Progenitor cell of endocrine pancreas (in vitro differentiated cells): ENCODE measurements at regions not wholly inside any gene's neighbourhood (a gene's known extent, or its start where the extent isn't known, plus 50 kb on each side); places are given as distances from the start of the nearest gene placed in this dataset.

ENCODE experiments used
- DNase-seq: peaks from one replicate; pipeline ENCODE4 v3.0.0; 2021; ENCODE audit warnings: low spot score; ENCODE audit not compliant: unreplicated experiment
- H3K27ac Mint-ChIP-seq: 2 replicates; pipeline ENCODE4 v1.8.0; 2021; ENCODE audit warnings: mild to moderate bottlenecking, moderate library complexity, mixed read lengths
- H3K27me3 Mint-ChIP-seq: 2 replicates; pipeline ENCODE4 v1.8.0; 2021; ENCODE audit warnings: mixed read lengths
- H3K36me3 Mint-ChIP-seq: 2 replicates; pipeline ENCODE4 v1.8.0; 2022; ENCODE audit warnings: mixed read lengths; ENCODE audit not compliant: insufficient read depth
- H3K4me1 Mint-ChIP-seq: 2 replicates; pipeline ENCODE4 v1.8.0; 2021; ENCODE audit warnings: low read depth, mixed read lengths
- H3K4me3 Mint-ChIP-seq: 2 replicates; pipeline ENCODE4 v1.8.0; 2021; ENCODE audit warnings: low read depth, mild to moderate bottlenecking, moderate library complexity, mixed read lengths
- H3K9me3 Mint-ChIP-seq: 2 replicates; pipeline ENCODE4 v1.8.0; 2021; ENCODE audit warnings: low read depth, mixed read lengths
- TF ChIP-seq, protein P1 (sequence below): fragments of 200-600 bp; sonication (generic); IDR thresholded peaks from one replicate; pipeline ENCODE4 v1.5.0; 2021; ENCODE audit warnings: antibody characterized with exemption, mild to moderate bottlenecking; ENCODE audit not compliant: unreplicated experiment

DNA sequence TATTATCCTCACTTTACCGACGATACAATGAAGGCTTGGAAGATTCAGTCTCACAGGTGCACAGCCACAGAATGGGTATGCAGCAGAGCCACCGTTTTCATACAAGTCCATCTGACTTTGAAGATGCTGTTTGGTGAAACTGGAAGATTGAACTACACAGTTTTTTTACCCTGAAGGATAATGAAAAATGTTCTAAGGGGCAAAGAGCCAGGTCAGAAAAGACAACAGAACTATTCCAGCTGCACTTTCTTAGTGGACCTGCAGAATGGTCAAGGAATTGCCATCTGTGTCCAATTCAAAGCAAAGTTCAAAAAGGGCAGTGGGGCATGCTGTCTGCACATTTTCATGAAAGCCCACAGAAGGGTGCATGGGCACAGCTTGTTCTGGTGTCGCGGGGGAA, 127.6 kb upstream of the PDZRN3 start:
- no peak for DNase-seq
- peaks cover 3% of the 10 kb centered on the region for H3K27me3 Mint-ChIP-seq
- H3K4me3 Mint-ChIP-seq, result no peak overlapping the region
- peaks cover 6% of the 10 kb centered on the region for H3K4me1 Mint-ChIP-seq
- no peaks in the 10 kb centered on the region for H3K9me3 Mint-ChIP-seq
- H3K36me3 Mint-ChIP-seq, result no peaks in the 10 kb centered on the region
- H3K27ac Mint-ChIP-seq, result no peak overlapping the region
- TF ChIP-seq, protein P1, sequence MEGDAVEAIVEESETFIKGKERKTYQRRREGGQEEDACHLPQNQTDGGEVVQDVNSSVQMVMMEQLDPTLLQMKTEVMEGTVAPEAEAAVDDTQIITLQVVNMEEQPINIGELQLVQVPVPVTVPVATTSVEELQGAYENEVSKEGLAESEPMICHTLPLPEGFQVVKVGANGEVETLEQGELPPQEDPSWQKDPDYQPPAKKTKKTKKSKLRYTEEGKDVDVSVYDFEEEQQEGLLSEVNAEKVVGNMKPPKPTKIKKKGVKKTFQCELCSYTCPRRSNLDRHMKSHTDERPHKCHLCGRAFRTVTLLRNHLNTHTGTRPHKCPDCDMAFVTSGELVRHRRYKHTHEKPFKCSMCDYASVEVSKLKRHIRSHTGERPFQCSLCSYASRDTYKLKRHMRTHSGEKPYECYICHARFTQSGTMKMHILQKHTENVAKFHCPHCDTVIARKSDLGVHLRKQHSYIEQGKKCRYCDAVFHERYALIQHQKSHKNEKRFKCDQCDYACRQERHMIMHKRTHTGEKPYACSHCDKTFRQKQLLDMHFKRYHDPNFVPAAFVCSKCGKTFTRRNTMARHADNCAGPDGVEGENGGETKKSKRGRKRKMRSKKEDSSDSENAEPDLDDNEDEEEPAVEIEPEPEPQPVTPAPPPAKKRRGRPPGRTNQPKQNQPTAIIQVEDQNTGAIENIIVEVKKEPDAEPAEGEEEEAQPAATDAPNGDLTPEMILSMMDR, result no peak

DNA sequence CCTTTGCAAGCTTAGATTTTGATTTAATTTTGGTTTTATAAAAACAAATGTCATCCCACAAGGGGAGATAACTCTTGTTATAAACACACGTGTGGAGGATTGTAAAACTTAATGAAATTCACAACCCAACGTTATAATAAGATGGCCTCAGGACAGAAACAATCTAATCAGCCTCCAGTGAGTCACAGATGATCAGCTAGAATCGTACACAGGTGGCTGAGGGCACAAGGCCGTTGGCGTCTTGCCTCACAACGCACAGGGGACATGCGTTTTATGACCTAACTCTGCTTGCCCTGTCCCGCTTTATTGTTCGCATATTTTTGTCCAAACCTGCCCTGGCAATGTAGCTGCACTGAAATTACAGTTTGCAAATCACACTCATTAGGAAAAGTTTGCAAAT, 121.9 kb upstream of the PDZRN3 start:
- no peak overlapping the region for H3K27ac Mint-ChIP-seq
- no peak for DNase-seq
- H3K27me3 Mint-ChIP-seq, result no peaks in the 10 kb centered on the region

DNA sequence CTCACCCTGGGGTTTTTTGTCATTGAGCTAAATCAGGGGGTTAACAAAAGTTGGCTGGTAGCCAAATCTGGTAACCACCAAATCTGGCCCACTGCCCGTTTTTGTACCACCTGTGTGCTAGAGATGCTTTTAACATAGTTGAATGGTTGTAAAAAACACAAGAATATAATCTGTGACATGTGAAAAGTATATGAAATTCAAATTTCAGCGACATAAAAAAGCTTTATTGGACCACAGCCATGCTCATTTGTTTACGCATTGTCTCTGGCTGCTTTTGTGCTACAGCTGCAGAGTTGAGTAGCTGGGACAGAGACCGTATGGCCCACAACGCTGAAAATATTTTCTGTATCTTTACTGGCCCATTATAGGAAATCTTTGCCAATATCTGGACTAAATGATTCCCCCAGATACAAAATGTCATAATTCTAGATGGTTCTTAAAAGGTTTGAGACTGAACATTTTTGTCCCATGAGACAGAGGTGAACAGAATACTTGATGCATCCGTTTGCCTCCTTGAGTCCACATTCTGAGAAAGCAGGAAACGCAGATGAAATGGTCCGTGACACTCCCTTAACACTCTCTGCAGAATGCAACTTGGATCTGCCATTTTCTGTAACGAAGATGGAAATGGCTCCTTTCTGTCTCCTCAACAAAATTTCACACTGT, 120.9 kb upstream of the PDZRN3 start:
- Mint-ChIP-seq H3K27me3 (peaks cover 3% of the 10 kb centered on the region), H3K9me3 (no peaks in the 10 kb centered on the region), H3K4me3 (no peak overlapping the region), H3K36me3 (no peaks in the 10 kb centered on the region), H3K4me1 (no peaks in the 10 kb centered on the region), H3K27ac (no peak overlapping the region)
- DNase-seq, result no peak
- TF ChIP-seq, protein P1, result no peak

More for the DNA sequence above, 121.9 kb upstream of the PDZRN3 start:
- no peaks in the 10 kb centered on the region for H3K4me1 Mint-ChIP-seq
- no peaks in the 10 kb centered on the region for H3K9me3 Mint-ChIP-seq
- no peak overlapping the region for H3K4me3 Mint-ChIP-seq
- TF ChIP-seq, protein P1, result no peak
- H3K36me3 Mint-ChIP-seq, result no peaks in the 10 kb centered on the region

DNA sequence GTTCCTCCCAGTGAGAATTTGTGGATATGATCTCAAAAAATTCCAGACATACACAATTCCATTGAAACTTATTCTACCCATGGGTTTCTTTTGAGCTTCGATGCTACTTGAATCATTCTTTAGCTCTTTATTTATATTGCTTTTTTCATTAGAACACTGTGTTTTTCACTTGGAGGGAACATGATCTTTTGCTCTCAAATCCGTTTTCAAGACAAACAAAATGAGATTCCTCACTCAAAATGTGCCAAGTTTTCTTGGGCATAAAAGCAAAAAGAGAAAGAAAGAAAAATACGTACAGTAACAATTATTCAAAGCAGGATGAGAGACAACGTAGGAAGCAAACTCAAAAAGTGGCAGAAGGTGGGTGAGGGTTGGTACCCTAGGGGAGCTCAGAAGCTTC, 118.8 kb upstream of the PDZRN3 start:
- no peaks in the 10 kb centered on the region for H3K9me3 Mint-ChIP-seq
- DNase-seq, result no peak
- H3K27me3 Mint-ChIP-seq, result peaks cover 5% of the 10 kb centered on the region
- H3K4me3 Mint-ChIP-seq, result no peak overlapping the region
- no peaks in the 10 kb centered on the region for H3K4me1 Mint-ChIP-seq
- no peaks in the 10 kb centered on the region for H3K36me3 Mint-ChIP-seq
- no peak overlapping the region for H3K27ac Mint-ChIP-seq
- TF ChIP-seq, protein P1, result no peak

DNA sequence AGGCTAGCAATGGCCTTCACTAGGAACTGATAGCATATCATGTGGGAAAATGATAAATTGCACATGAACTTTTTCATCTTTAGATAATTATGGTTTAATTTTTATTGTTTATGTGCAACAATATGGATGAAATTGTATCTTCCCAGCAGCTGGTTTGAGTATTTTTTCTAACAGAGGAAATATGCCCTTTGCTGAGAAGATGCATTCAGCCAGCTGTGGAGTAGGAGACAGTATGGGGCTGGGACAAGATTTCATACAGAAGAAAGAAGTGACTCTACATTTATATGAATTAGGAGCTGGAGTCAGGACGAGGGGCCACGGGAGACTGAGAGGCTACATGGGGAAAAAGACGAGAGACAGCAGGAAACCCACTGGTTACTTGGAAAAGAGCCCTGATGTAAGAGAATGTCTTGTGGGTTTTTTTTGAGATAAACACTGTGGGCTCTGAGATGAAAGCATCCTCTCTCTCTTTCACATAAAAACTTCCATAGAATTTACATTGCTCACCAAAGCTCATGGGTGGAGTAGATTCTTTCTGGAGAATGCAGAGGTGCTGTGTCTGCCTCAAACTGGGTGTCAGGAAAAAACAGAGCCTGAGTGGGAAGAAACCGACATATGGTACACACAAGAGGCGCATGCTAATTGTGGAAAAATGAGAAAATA, 115.2 kb upstream of the PDZRN3 start:
- no peaks in the 10 kb centered on the region for H3K36me3 Mint-ChIP-seq
- no peak overlapping the region for H3K27ac Mint-ChIP-seq
- peaks cover 5% of the 10 kb centered on the region for H3K27me3 Mint-ChIP-seq
- H3K4me3 Mint-ChIP-seq, result no peak overlapping the region
- H3K9me3 Mint-ChIP-seq, result no peaks in the 10 kb centered on the region
- H3K4me1 Mint-ChIP-seq, result peaks cover 1% of the 10 kb centered on the region
- TF ChIP-seq, protein P1, result no peak
- no peak for DNase-seq
